ENCODE measurements at regions not wholly inside any gene's neighbourhood (a gene's known extent, or its start where the extent isn't known, plus 50 kb on each side); places are given as distances from the start of the nearest gene placed in this dataset.

GRCh38 chr2:125857971-125858794 is 797.8 kb upstream of the GYPC start:
- H3K36me3 ChIP-seq (ENCODE audit: insufficient read depth) = no peaks in the 10 kb centered on the region
- no peak overlapping the region for H3K27ac ChIP-seq (ENCODE audit: low read depth)
- H3K4me1 ChIP-seq (ENCODE audit: insufficient read depth) = peaks cover 10% of the 10 kb centered on the region
- ATAC-seq = peak; percentile 43; the same call in 2 of the 3 replicates
- H3K4me1 Mint-ChIP-seq = peaks cover 5% of the 10 kb centered on the region; the same call in 1 of the 3 replicates
- peak; percentile 9 for DNase-seq (ENCODE audit: low spot score)
- no peaks in the 10 kb centered on the region for H3K27me3 ChIP-seq (ENCODE audit: insufficient read depth)
- H3K27ac Mint-ChIP-seq = no peak overlapping the region
- H3K36me3 Mint-ChIP-seq (ENCODE audit: low read depth) = no peaks in the 10 kb centered on the region
- no peaks in the 10 kb centered on the region for H4K20me1 ChIP-seq (replicated peaks; ENCODE audit: insufficient read depth)
- no peak overlapping the region for H3K4me3 ChIP-seq
- H3K79me2 ChIP-seq (replicated peaks; ENCODE audit: insufficient read depth) = no peaks in the 10 kb centered on the region
- no peak overlapping the region for H3K4me2 ChIP-seq
- no peak overlapping the region for H2AFZ ChIP-seq
- no peak overlapping the region for H3K4me3 Mint-ChIP-seq
- H3K9me2 ChIP-seq (ENCODE audit: insufficient read depth) = no peaks in the 10 kb centered on the region
- H3K9me3 Mint-ChIP-seq = no peaks in the 10 kb centered on the region; the same call in 2 of the 3 replicates
- TF ChIP-seq, protein P1, sequence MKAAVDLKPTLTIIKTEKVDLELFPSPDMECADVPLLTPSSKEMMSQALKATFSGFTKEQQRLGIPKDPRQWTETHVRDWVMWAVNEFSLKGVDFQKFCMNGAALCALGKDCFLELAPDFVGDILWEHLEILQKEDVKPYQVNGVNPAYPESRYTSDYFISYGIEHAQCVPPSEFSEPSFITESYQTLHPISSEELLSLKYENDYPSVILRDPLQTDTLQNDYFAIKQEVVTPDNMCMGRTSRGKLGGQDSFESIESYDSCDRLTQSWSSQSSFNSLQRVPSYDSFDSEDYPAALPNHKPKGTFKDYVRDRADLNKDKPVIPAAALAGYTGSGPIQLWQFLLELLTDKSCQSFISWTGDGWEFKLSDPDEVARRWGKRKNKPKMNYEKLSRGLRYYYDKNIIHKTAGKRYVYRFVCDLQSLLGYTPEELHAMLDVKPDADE (IDR thresholded peaks at IDR 0.05) = no peak
- TF ChIP-seq POLR2AphosphoS5 (IDR thresholded peaks at IDR 0.05; ENCODE audit: low read depth) = no peak
- TF ChIP-seq EZH2phosphoT487 (IDR thresholded peaks at IDR 0.05; ENCODE audit: unreplicated experiment) = no peak
- no peak for TF ChIP-seq EZH2 (IDR thresholded peaks at IDR 0.05; ENCODE audit: low read depth, unreplicated experiment)
- TF ChIP-seq ZNF114 (CRISPR knock-in tag; IDR thresholded peaks at IDR 0.05) = no peak
- TF ChIP-seq STAT1 (IDR thresholded peaks at IDR 0.05; ENCODE audit: unreplicated experiment) = no peak
- TF ChIP-seq NANOG (IDR thresholded peaks at IDR 0.05; ENCODE audit: borderline replicate concordance) = no peak
- no peak for TF ChIP-seq ZNF331 (CRISPR knock-in tag; IDR thresholded peaks at IDR 0.05; ENCODE audit: low read depth)
- no peak for TF ChIP-seq CTCF (conservative IDR thresholded peaks at IDR 0.05; ENCODE audit: low read depth in 2 of 2)
- TF ChIP-seq, protein P2, sequence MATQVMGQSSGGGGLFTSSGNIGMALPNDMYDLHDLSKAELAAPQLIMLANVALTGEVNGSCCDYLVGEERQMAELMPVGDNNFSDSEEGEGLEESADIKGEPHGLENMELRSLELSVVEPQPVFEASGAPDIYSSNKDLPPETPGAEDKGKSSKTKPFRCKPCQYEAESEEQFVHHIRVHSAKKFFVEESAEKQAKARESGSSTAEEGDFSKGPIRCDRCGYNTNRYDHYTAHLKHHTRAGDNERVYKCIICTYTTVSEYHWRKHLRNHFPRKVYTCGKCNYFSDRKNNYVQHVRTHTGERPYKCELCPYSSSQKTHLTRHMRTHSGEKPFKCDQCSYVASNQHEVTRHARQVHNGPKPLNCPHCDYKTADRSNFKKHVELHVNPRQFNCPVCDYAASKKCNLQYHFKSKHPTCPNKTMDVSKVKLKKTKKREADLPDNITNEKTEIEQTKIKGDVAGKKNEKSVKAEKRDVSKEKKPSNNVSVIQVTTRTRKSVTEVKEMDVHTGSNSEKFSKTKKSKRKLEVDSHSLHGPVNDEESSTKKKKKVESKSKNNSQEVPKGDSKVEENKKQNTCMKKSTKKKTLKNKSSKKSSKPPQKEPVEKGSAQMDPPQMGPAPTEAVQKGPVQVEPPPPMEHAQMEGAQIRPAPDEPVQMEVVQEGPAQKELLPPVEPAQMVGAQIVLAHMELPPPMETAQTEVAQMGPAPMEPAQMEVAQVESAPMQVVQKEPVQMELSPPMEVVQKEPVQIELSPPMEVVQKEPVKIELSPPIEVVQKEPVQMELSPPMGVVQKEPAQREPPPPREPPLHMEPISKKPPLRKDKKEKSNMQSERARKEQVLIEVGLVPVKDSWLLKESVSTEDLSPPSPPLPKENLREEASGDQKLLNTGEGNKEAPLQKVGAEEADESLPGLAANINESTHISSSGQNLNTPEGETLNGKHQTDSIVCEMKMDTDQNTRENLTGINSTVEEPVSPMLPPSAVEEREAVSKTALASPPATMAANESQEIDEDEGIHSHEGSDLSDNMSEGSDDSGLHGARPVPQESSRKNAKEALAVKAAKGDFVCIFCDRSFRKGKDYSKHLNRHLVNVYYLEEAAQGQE (IDR thresholded peaks at IDR 0.05; ENCODE audit: unreplicated experiment) = no peak
- no peak for TF ChIP-seq JUNB (IDR thresholded peaks at IDR 0.05; ENCODE audit: unreplicated experiment)
- no peak for TF ChIP-seq CREB1 (CRISPR knock-in tag; IDR thresholded peaks at IDR 0.05; ENCODE audit: low read depth)
- TF ChIP-seq ZNF462 (CRISPR knock-in tag; IDR thresholded peaks at IDR 0.05) = no peak
- no peaks in the 10 kb centered on the region for H3F3A ChIP-seq (replicated peaks; ENCODE audit: low read depth)
- H3K27me3 Mint-ChIP-seq (ENCODE audit: insufficient read depth, low read depth, poor library complexity) = no peaks in the 10 kb centered on the region
